Mesothelial cell of epicardium (in vitro differentiated cells): ENCODE measurements at regions not wholly inside any gene's neighbourhood (a gene's known extent, or its start where the extent isn't known, plus 50 kb on each side); places are given as distances from the start of the nearest gene placed in this dataset.

Experiments used
- DNase-seq, 2 experiments: peaks; one replicate each; pipeline ENCODE4 v3.0.0; 2021; ENCODE audit warnings: low spot score in 2 of 2; ENCODE audit not compliant: unreplicated experiment in 2 of 2
- H3K27ac Mint-ChIP-seq: 2 replicates; pipeline ENCODE4 v1.8.0; 2021; ENCODE audit warnings: mixed read lengths
- H3K27me3 Mint-ChIP-seq: 2 replicates; pipeline ENCODE4 v1.8.0; 2021; ENCODE audit warnings: low read depth, mixed read lengths
- H3K36me3 Mint-ChIP-seq: 2 replicates; pipeline ENCODE4 v1.8.0; 2021; ENCODE audit warnings: mixed read lengths
- H3K4me1 Mint-ChIP-seq: 2 replicates; pipeline ENCODE4 v1.8.0; 2021; ENCODE audit warnings: mixed read lengths
- H3K4me3 Mint-ChIP-seq: 2 replicates; pipeline ENCODE4 v1.8.0; 2021; ENCODE audit warnings: mild to moderate bottlenecking, moderate library complexity, mixed read lengths
- H3K9me3 Mint-ChIP-seq: 2 replicates; pipeline ENCODE4 v1.8.0; 2021; ENCODE audit warnings: mixed read lengths
- CTCF ChIP-seq: fragments of 200-600 bp; sonication (generic); IDR thresholded peaks from one replicate; pipeline ENCODE4 v1.5.0; 2021; ENCODE audit warnings: antibody characterized with exemption; ENCODE audit not compliant: unreplicated experiment

- H3K27me3 Mint-ChIP-seq: peaks cover 17% of the 10 kb centered on the region
- no peak overlapping the region for H3K4me3 Mint-ChIP-seq
- no peaks in the 10 kb centered on the region for H3K4me1 Mint-ChIP-seq
- no peak for TF ChIP-seq CTCF
- H3K36me3 Mint-ChIP-seq: peaks cover 6% of the 10 kb centered on the region
- DNase-seq: no peak
- H3K27ac Mint-ChIP-seq: no peak overlapping the region
- peaks cover 33% of the 10 kb centered on the region for H3K9me3 Mint-ChIP-seq
Observed at GRCh38 chr1:216958569-216958968, 235.3 kb upstream of the ESRRG start.

- no peaks in the 10 kb centered on the region for H3K4me1 Mint-ChIP-seq
- H3K27me3 Mint-ChIP-seq: peaks cover 20% of the 10 kb centered on the region
- H3K4me3 Mint-ChIP-seq: no peak overlapping the region
- DNase-seq: no peak
- no peak overlapping the region for H3K27ac Mint-ChIP-seq
- H3K9me3 Mint-ChIP-seq: peaks cover 27% of the 10 kb centered on the region
- TF ChIP-seq CTCF: no peak
- H3K36me3 Mint-ChIP-seq: peaks cover 3% of the 10 kb centered on the region
Observed at GRCh38 chr1:216953495-216953894, 230.3 kb upstream of the ESRRG start.

- H3K4me1 Mint-ChIP-seq: no peaks in the 10 kb centered on the region
- no peak for DNase-seq
- no peak for TF ChIP-seq CTCF
- H3K27me3 Mint-ChIP-seq: peaks cover 22% of the 10 kb centered on the region
- no peak overlapping the region for H3K4me3 Mint-ChIP-seq
- H3K9me3 Mint-ChIP-seq: peaks cover 24% of the 10 kb centered on the region
- no peak overlapping the region for H3K27ac Mint-ChIP-seq
- peaks cover 1% of the 10 kb centered on the region for H3K36me3 Mint-ChIP-seq
Observed at GRCh38 chr1:216952864-216953263, 229.6 kb upstream of the ESRRG start.

- no peak for DNase-seq
- peaks cover 49% of the 10 kb centered on the region for H3K27me3 Mint-ChIP-seq
- peaks cover 2% of the 10 kb centered on the region for H3K36me3 Mint-ChIP-seq
- H3K4me1 Mint-ChIP-seq: peaks cover 11% of the 10 kb centered on the region
- H3K9me3 Mint-ChIP-seq: no peaks in the 10 kb centered on the region
- no peak for TF ChIP-seq CTCF
- no peak overlapping the region for H3K27ac Mint-ChIP-seq
- no peak overlapping the region for H3K4me3 Mint-ChIP-seq
Observed at GRCh38 chr1:216945538-216946080, 222.4 kb upstream of the ESRRG start.

GRCh38 chr1:216944864-216945510 is 221.8 kb upstream of the ESRRG start:
- no peaks in the 10 kb centered on the region for H3K9me3 Mint-ChIP-seq
- H3K4me3 Mint-ChIP-seq: no peak overlapping the region
- peaks cover 2% of the 10 kb centered on the region for H3K36me3 Mint-ChIP-seq
- DNase-seq: no peak
- peaks cover 50% of the 10 kb centered on the region for H3K27me3 Mint-ChIP-seq
- TF ChIP-seq CTCF: no peak
- no peak overlapping the region for H3K27ac Mint-ChIP-seq
- peaks cover 11% of the 10 kb centered on the region for H3K4me1 Mint-ChIP-seq

GRCh38 chr1:216937491-216937890 is 214.3 kb upstream of the ESRRG start:
- Mint-ChIP-seq H3K27me3 (peaks cover 43% of the 10 kb centered on the region), H3K4me3 (no peak overlapping the region), H3K36me3 (peaks cover under 1% of the 10 kb centered on the region), H3K4me1 (peaks cover 9% of the 10 kb centered on the region), H3K9me3 (no peaks in the 10 kb centered on the region), H3K27ac (no peak overlapping the region)
- DNase-seq: no peak
- TF ChIP-seq CTCF: no peak
